B cell (primary cell): ENCODE measurements at regions not wholly inside any gene's neighbourhood (a gene's known extent, or its start where the extent isn't known, plus 50 kb on each side); places are given as distances from the start of the nearest gene placed in this dataset.

Source experiments
- CTCF ChIP-seq: fragments of 200-600 bp; IDR thresholded peaks from one replicate; pipeline ENCODE4 v1.8.0; 2022; ENCODE audit warnings: antibody characterized with exemption, mild to moderate bottlenecking
- EZH2 ChIP-seq: IDR thresholded peaks from 2 replicates; pipeline ENCODE4 v1.6.1; 2012; ENCODE audit warnings: borderline replicate concordance, low read depth, mild to moderate bottlenecking, moderate library complexity, low read length; ENCODE audit not compliant: insufficient read depth, poor library complexity, severe bottlenecking

DNA sequence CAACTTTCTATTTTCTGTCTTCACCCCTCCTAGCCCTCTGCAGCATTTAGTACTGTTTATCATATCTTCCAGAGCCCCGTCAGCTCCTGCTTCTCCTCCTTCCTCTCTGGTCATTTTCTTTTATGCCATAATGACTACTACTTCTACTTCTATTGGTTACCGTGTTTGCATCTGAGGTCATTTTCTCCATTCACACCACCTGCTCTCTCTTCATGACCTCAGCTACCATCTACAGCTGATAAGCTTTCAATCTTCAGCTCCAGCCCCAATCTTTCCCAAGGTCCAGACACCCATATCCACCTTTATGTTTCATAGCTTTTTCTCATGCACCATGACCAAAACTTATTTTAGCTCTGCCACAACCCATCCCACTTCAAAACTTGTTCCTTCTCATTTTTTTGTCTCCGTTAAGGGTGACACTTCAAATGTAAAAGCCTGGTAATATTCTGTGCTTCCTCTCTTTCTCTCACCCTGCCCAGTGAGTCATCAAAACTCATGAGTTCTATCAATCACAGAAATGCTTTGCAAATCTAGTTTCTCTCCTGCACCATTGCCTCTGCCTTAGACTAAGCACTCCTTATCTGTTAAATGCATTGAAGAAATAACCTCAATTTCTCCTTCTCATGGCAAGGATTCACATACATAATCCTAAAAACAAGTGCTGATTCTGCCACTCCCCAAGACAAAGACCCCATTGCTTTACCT is 71.3 kb upstream of the IQCM start:
- TF ChIP-seq CTCF (no peak), EZH2 (no peak)
